Uterus (tissue), 3 donors: ENCODE measurements at regions not wholly inside any gene's neighbourhood (a gene's known extent, or its start where the extent isn't known, plus 50 kb on each side); places are given as distances from the start of the nearest gene placed in this dataset.

Experiments used
- DNase-seq, 2 donors: peaks; one replicate each; pipeline ENCODE4 v3.0.0-alpha.2; 2019 to 2020
- H3K27ac ChIP-seq, 2 donors: fragments of 200-600 bp; sonication (generic); 1 replicate in 1 of 2; 2 replicates in 1 of 2; pipeline ENCODE4 v1.5.1; 2016 to 2018
- H3K27me3 ChIP-seq, 2 donors: fragments of 200-600 bp; sonication (generic); one replicate each; pipeline ENCODE4 v1.5.1; 2018 to 2019; ENCODE audit warnings: control low read depth in 1 of 2
- H3K36me3 ChIP-seq, 2 donors: fragments of 200-600 bp; sonication (generic); one replicate each; pipeline ENCODE4 v1.5.1; 2019; ENCODE audit warnings: control low read depth in 1 of 2
- H3K4me1 ChIP-seq, 2 donors: fragments of 200-600 bp; sonication (generic); one replicate each; pipeline ENCODE4 v1.5.1; 2018 to 2019; ENCODE audit warnings: control low read depth in 1 of 2
- H3K4me3 ChIP-seq, 2 donors: fragments of 200-600 bp; sonication (generic); 1 replicate in 1 of 2; 2 replicates in 1 of 2; pipeline ENCODE4 v1.5.1; 2018 to 2019; ENCODE audit warnings: mild to moderate bottlenecking in 1 of 2
- H3K9me3 ChIP-seq, 2 donors: fragments of 200-600 bp; sonication (generic); one replicate each; pipeline ENCODE4 v1.5.1; 2019; ENCODE audit warnings: control low read depth in 1 of 2
- POLR2A ChIP-seq, 2 donors: fragments of 450-650 bp; IDR thresholded peaks; one replicate each; pipeline ENCODE4 v1.6.1; 2016; ENCODE audit warnings: antibody characterized with exemption in 2 of 2, mild to moderate bottlenecking in 1 of 2, moderate library complexity in 1 of 2
- intact Hi-C: fragments of 100-400 bp; cut with DNase I; formaldehyde crosslinking; loops from one replicate; pipeline ENCODE4 v1.15.1; 2023; ENCODE audit warnings: low total_unique reads
- TF ChIP-seq, protein P1 (sequence below), 4 experiments: fragments of 200-600 bp in 2 of 4; fragments of 450-650 bp in 2 of 4; sonication (generic) in 2 of 4; IDR thresholded peaks; one replicate each; pipeline ENCODE4 v1.5.1; 2016 to 2019; ENCODE audit warnings: antibody characterized with exemption in 4 of 4, mild to moderate bottlenecking in 2 of 4, moderate library complexity in 1 of 4
- donor health status: DM: yes; HTN: yes; CAD: no.

DNA sequence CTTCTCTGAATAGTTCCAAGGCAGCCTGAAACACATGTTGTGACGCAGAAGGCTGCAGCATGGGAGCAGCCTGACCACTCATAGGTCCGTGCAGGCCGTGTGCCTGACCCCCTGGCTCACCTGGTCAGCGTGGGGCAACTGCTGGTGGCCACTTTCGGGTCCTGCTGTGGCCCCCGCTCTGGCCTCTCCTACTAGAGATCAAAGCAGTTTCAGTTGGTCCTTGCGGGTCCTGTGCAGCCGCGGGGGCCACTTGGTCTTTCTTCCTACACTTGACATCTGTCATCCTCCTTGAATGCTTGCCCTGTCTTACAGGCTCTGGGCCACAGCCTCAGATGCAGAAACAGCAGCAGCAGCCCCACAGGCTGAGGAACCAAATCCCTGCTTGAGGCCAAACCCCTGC, 320.8 kb upstream of the ZNF32 start:
- TF ChIP-seq POLR2A (IDR thresholded peaks at IDR 0.05), result no peak
- TF ChIP-seq, protein P1, sequence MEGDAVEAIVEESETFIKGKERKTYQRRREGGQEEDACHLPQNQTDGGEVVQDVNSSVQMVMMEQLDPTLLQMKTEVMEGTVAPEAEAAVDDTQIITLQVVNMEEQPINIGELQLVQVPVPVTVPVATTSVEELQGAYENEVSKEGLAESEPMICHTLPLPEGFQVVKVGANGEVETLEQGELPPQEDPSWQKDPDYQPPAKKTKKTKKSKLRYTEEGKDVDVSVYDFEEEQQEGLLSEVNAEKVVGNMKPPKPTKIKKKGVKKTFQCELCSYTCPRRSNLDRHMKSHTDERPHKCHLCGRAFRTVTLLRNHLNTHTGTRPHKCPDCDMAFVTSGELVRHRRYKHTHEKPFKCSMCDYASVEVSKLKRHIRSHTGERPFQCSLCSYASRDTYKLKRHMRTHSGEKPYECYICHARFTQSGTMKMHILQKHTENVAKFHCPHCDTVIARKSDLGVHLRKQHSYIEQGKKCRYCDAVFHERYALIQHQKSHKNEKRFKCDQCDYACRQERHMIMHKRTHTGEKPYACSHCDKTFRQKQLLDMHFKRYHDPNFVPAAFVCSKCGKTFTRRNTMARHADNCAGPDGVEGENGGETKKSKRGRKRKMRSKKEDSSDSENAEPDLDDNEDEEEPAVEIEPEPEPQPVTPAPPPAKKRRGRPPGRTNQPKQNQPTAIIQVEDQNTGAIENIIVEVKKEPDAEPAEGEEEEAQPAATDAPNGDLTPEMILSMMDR (IDR thresholded peaks at IDR 0.05), result no peak
- Histone ChIP-seq H3K27me3 (no peaks in the 10 kb centered on the region), H3K27ac (no peak overlapping the region), H3K4me1 (no peaks in the 10 kb centered on the region), H3K4me3 (no peak overlapping the region), H3K9me3 (no peaks in the 10 kb centered on the region), H3K36me3 (no peaks in the 10 kb centered on the region)
- intact Hi-C loops, result no loop called here
- no peak for DNase-seq

- H3K36me3 ChIP-seq, result no peaks in the 10 kb centered on the region
- H3K4me3 ChIP-seq, result no peak overlapping the region
- TF ChIP-seq, protein P1 (IDR thresholded peaks at IDR 0.05), result no peak
- no peak for TF ChIP-seq POLR2A (IDR thresholded peaks at IDR 0.05)
- no peak overlapping the region for H3K27ac ChIP-seq
- DNase-seq, result no peak
- no peaks in the 10 kb centered on the region for H3K4me1 ChIP-seq
- intact Hi-C loops, result no loop called here
- H3K27me3 ChIP-seq, result no peaks in the 10 kb centered on the region
- H3K9me3 ChIP-seq, result no peaks in the 10 kb centered on the region
Observed at GRCh38 chr10:43968961-43969360, 320.3 kb upstream of the ZNF32 start.

- Histone ChIP-seq H3K27me3 (no peaks in the 10 kb centered on the region), H3K36me3 (no peaks in the 10 kb centered on the region), H3K9me3 (no peaks in the 10 kb centered on the region), H3K4me3 (no peak overlapping the region), H3K4me1 (no peaks in the 10 kb centered on the region), H3K27ac (no peak overlapping the region)
- DNase-seq, result no peak
- intact Hi-C loops, result no loop called here
- TF ChIP-seq, protein P1 (IDR thresholded peaks at IDR 0.05), result no peak
Observed at GRCh38 chr10:43968076-43968475, 319.4 kb upstream of the ZNF32 start.

DNA sequence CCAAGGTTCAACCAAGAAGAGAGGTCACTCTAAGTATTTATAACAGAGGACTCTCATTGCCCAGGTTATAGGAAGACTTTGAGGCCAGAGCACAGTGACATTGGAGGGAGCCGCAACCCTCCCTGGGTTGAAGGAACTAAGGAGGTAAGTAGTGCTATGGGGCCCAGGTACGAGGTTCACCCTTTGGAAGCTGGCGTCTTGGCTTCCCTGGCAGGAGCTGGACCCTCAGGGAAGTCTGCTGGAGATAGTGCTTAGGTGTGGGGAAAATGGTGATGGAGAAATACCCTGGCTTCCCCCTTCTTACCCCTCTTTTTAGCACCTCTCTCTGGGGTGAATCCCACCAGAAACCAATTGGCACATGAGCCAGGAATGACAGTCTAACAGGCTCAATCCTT, 317.9 kb upstream of the ZNF32 start:
- Histone ChIP-seq H3K4me3 (no peak overlapping the region), H3K4me1 (no peaks in the 10 kb centered on the region), H3K27me3 (no peaks in the 10 kb centered on the region), H3K27ac (no peak overlapping the region), H3K9me3 (no peaks in the 10 kb centered on the region), H3K36me3 (no peaks in the 10 kb centered on the region)
- no peak for DNase-seq
- no peak for TF ChIP-seq POLR2A (IDR thresholded peaks at IDR 0.05)
- TF ChIP-seq, protein P1 (IDR thresholded peaks at IDR 0.05), result no peak
- intact Hi-C loops, result no loop called here

DNA sequence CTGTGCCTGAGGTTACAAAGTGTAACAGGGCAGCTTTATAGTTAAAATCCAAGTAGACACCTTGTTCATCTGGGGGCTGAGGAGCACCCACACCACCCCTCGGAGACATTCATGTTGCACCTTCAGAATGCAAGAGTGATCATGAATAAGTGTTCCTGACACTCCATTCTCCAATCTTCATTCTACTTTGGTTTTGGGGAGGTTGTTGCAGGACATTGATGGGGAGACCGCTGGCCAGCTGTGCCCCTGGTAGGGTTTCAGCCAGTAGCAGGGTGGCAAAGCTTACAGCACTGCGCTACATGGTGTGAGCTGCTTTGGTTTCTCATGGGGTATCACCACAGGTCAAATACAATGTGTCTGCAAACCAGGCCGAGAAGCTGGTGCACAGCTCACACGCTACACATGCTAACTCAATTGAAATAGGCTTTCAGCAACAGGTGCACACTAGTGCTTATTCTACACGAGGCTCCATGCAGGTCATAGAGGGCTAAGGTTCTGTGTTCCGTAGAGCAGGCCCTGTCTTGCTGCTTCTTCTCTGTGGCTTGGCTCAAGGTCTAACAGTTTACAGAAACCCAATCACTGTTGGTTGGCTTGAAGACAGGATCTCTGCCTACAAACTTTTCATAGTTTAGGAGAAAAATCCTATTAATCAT, 317.4 kb upstream of the ZNF32 start:
- intact Hi-C loops, result no loop called here
- no peaks in the 10 kb centered on the region for H3K36me3 ChIP-seq
- TF ChIP-seq POLR2A (IDR thresholded peaks at IDR 0.05), result no peak
- TF ChIP-seq, protein P1 (IDR thresholded peaks at IDR 0.05), result no peak
- no peak for DNase-seq
- H3K4me3 ChIP-seq, result no peak overlapping the region
- H3K4me1 ChIP-seq, result no peaks in the 10 kb centered on the region
- no peak overlapping the region for H3K27ac ChIP-seq
- no peaks in the 10 kb centered on the region for H3K27me3 ChIP-seq
- no peaks in the 10 kb centered on the region for H3K9me3 ChIP-seq
